Hepatocyte (in vitro differentiated cells): ENCODE measurements at regions not wholly inside any gene's neighbourhood (a gene's known extent, or its start where the extent isn't known, plus 50 kb on each side); places are given as distances from the start of the nearest gene placed in this dataset.

Experiments
- EZH2 ChIP-seq: fragments of 200-600 bp; sonication (generic); IDR thresholded peaks from 2 replicates; pipeline ENCODE4 v1.6.1; 2016; ENCODE audit warnings: antibody characterized with exemption, mild to moderate bottlenecking, borderline replicate concordance
- TF ChIP-seq, protein P1 (sequence below): fragments of 200-600 bp; sonication (generic); IDR thresholded peaks from 2 replicates; pipeline ENCODE4 v1.5.1; 2016; ENCODE audit warnings: antibody characterized with exemption, mild to moderate bottlenecking; ENCODE audit not compliant: poor library complexity

DNA sequence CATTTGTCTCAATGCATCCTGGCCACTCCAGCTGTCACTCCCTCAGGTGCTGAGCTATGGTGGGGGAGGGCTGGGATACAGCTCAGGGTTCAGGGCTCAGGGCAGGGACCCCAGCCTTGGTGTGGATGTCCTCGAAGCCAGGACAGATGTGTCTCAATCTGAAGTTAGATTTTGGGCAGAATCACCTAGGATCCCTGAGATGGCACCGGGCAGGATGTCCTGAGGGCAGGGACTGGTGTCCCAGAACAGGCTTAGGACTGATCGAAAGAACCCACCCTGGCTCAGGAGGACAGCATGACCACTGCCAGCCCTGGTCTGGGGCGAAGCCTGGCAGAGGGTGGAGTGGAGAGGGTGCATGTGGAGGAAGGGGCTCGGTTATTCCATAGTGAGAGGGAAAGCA, 96.8 kb upstream of the THY1 start:
- TF ChIP-seq, protein P1, sequence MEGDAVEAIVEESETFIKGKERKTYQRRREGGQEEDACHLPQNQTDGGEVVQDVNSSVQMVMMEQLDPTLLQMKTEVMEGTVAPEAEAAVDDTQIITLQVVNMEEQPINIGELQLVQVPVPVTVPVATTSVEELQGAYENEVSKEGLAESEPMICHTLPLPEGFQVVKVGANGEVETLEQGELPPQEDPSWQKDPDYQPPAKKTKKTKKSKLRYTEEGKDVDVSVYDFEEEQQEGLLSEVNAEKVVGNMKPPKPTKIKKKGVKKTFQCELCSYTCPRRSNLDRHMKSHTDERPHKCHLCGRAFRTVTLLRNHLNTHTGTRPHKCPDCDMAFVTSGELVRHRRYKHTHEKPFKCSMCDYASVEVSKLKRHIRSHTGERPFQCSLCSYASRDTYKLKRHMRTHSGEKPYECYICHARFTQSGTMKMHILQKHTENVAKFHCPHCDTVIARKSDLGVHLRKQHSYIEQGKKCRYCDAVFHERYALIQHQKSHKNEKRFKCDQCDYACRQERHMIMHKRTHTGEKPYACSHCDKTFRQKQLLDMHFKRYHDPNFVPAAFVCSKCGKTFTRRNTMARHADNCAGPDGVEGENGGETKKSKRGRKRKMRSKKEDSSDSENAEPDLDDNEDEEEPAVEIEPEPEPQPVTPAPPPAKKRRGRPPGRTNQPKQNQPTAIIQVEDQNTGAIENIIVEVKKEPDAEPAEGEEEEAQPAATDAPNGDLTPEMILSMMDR = no peak
- TF ChIP-seq EZH2 = no peak
